RWPE2 (cell line): ENCODE measurements at regions not wholly inside any gene's neighbourhood (a gene's known extent, or its start where the extent isn't known, plus 50 kb on each side); places are given as distances from the start of the nearest gene placed in this dataset.

Experiments used
- ATAC-seq: fragments of 200-7000 bp; cut with Tn5 transposase; 3 replicates; pipeline ENCODE4 v1.9.1; 2021; ENCODE audit warnings: low read depth
- DNase-seq: peaks from one replicate; pipeline ENCODE4 v3.0.0-alpha.2; 2020; ENCODE audit warnings: low spot score
- H3K27ac ChIP-seq: fragments of 450-650 bp; 2 replicates; pipeline ENCODE4 v1.5.1; 2017; ENCODE audit warnings: mild to moderate bottlenecking; ENCODE audit not compliant: poor library complexity, severe bottlenecking
- H3K27me3 ChIP-seq: fragments of 250-450 bp; sonication (Bioruptor Pico); 2 replicates; pipeline ENCODE4 v1.5.1; 2021; ENCODE audit warnings: mild to moderate bottlenecking, moderate library complexity; ENCODE audit not compliant: insufficient read depth, poor library complexity, severe bottlenecking
- H3K36me3 ChIP-seq: fragments of 250-450 bp; sonication (Bioruptor Pico); 2 replicates; pipeline ENCODE4 v1.5.1; 2020; ENCODE audit warnings: low read depth, mild to moderate bottlenecking, moderate library complexity
- H3K4me1 ChIP-seq: fragments of 250-450 bp; sonication (Bioruptor Pico); 2 replicates; pipeline ENCODE4 v1.5.1; 2021; ENCODE audit warnings: mild to moderate bottlenecking, moderate library complexity; ENCODE audit not compliant: insufficient read depth, poor library complexity, severe bottlenecking
- H3K4me3 ChIP-seq: fragments of 250-450 bp; sonication (Bioruptor Pico); 2 replicates; pipeline ENCODE4 v1.5.1; 2021; ENCODE audit warnings: mild to moderate bottlenecking, moderate library complexity; ENCODE audit not compliant: severe bottlenecking
- H3K9me3 ChIP-seq: fragments of 250-450 bp; sonication (Bioruptor Pico); 2 replicates; pipeline ENCODE4 v1.5.1; 2021; ENCODE audit warnings: mild to moderate bottlenecking, moderate library complexity; ENCODE audit not compliant: severe bottlenecking
- CTCF ChIP-seq: fragments of 450-650 bp; IDR thresholded peaks from one replicate; pipeline ENCODE4 v1.5.1; 2017; ENCODE audit warnings: mild to moderate bottlenecking, moderate library complexity; ENCODE audit not compliant: poor library complexity, severe bottlenecking

GRCh38 chr3:8087951-8088350, 413.7 kb upstream of the LMCD1 start:
- Histone ChIP-seq H3K4me3 (no peak overlapping the region), H3K27me3 (no peaks in the 10 kb centered on the region), H3K9me3 (no peaks in the 10 kb centered on the region), H3K36me3 (no peaks in the 10 kb centered on the region), H3K4me1 (no peaks in the 10 kb centered on the region), H3K27ac (no peak overlapping the region)
- no peak for TF ChIP-seq CTCF
- DNase-seq (no peak), ATAC-seq (no peak)

- H3K9me3 ChIP-seq = no peaks in the 10 kb centered on the region
- DNase-seq (no peak), ATAC-seq (no peak)
- no peak overlapping the region for H3K27ac ChIP-seq
- H3K27me3 ChIP-seq = no peaks in the 10 kb centered on the region
- no peak for TF ChIP-seq CTCF
- no peaks in the 10 kb centered on the region for H3K36me3 ChIP-seq
- H3K4me1 ChIP-seq = no peaks in the 10 kb centered on the region
- H3K4me3 ChIP-seq = no peak overlapping the region
Observed at GRCh38 chr3:8094415-8094814, 407.2 kb upstream of the LMCD1 start.

GRCh38 chr3:8095724-8096123, 405.9 kb upstream of the LMCD1 start:
- Histone ChIP-seq H3K4me3 (no peak overlapping the region), H3K4me1 (no peaks in the 10 kb centered on the region), H3K9me3 (no peaks in the 10 kb centered on the region), H3K27ac (no peak overlapping the region), H3K27me3 (no peaks in the 10 kb centered on the region), H3K36me3 (no peaks in the 10 kb centered on the region)
- no peak for ATAC-seq
- no peak for TF ChIP-seq CTCF
- no peak for DNase-seq

GRCh38 chr3:8097690-8098089, 403.9 kb upstream of the LMCD1 start:
- DNase-seq = no peak
- Histone ChIP-seq H3K9me3 (no peaks in the 10 kb centered on the region), H3K4me3 (no peak overlapping the region), H3K36me3 (no peaks in the 10 kb centered on the region), H3K4me1 (no peaks in the 10 kb centered on the region), H3K27me3 (no peaks in the 10 kb centered on the region), H3K27ac (no peak overlapping the region)
- TF ChIP-seq CTCF = no peak
- no peak for ATAC-seq

- no peak for ATAC-seq
- TF ChIP-seq CTCF = no peak
- H3K27me3 ChIP-seq = no peaks in the 10 kb centered on the region
- H3K4me3 ChIP-seq = no peak overlapping the region
- H3K4me1 ChIP-seq = no peaks in the 10 kb centered on the region
- DNase-seq = no peak
- no peaks in the 10 kb centered on the region for H3K9me3 ChIP-seq
- H3K36me3 ChIP-seq = no peaks in the 10 kb centered on the region
- H3K27ac ChIP-seq = no peak overlapping the region
Observed at GRCh38 chr3:8103954-8104353, 397.7 kb upstream of the LMCD1 start.
